ENCODE measurements at regions not wholly inside any gene's neighbourhood (a gene's known extent, or its start where the extent isn't known, plus 50 kb on each side); places are given as distances from the start of the nearest gene placed in this dataset.

DNA sequence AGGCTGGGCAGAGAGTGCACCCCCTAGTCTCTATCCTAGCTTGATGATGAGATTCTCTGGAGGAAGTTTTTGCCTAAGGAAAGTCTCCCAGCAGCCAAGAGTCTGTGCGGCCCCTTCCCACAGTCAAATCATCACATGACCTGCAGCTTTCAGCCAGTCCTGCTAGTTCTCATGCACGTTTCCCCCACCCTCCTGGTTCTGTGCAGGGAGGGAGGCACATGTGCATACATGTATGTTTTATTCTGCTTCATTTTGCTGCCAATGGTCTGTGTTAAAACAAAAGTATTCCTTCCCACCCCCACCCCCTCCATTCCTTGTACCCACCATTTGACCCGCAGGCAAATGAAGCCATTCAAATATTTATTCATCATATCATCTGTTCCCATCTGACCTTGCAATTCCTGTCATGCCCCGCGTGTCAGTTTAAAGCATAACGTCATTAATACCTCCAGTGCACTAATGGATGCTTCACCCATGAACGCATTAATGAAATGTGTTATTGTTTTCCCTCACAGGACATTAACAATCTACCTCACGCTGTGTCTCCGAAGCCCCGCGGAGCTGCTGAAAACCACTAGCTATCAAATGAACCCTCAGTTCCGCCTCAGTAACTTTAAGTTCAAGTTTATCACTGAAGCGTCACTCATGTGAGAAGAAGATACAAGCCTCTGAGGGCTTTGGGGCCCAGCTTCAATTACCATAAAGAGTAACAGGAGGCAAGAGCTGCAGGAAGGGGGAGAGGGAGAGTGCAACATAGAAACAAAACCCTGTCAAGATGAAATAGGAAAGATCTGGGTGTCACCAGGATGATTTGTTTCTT lies 139.6 kb downstream of the RASEF start:
- DNase-seq (ENCODE audit: low spot score) = no peak

DNA sequence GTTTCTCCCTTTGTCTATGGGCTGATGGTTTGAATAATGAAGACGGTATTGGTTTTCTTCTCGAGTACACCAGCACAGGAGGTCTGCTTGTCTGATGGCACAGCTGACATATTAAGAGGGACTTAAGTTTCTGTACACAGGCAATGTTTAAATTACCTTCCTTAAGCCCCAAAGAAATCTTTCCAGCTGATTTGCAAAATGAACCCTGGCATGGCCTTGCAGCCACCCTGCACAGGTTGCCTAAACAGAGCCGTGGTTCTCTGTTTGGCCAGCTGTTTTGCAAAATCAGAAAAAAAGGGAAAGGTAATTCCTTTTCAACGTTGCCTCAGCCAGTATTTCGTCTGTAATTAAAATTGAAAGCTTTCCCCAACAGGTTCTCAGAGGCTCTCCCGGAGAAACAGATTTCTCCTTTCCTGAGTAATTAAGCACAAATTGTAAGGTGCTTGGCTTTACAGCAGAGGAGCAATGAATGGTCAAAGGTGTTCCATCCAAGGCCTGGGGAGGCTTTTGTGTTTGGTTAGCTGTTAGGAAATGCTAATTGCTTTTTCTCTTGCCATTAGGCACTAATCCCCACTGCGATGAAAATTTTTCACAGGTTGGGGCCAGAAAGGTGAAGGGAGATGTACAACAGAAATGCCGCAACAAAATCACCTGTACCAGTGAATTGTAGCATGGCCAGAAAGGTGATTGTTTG lies 138.9 kb downstream of the RASEF start:
- no peak overlapping the region for H3K27ac Mint-ChIP-seq (ENCODE audit: unreplicated experiment)

More for the DNA sequence above, 139.6 kb downstream of the RASEF start:
- Mint-ChIP-seq H3K4me3 (ENCODE audit: unreplicated experiment) (no peak overlapping the region), H3K27ac (ENCODE audit: unreplicated experiment) (no peak overlapping the region), H3K36me3 (ENCODE audit: low read depth, unreplicated experiment) (no peaks in the 10 kb centered on the region), H3K9me3 (ENCODE audit: unreplicated experiment) (no peaks in the 10 kb centered on the region), H3K27me3 (ENCODE audit: unreplicated experiment) (peaks cover 2% of the 10 kb centered on the region), H3K4me1 (ENCODE audit: unreplicated experiment) (no peaks in the 10 kb centered on the region)
- TF ChIP-seq, protein P1, sequence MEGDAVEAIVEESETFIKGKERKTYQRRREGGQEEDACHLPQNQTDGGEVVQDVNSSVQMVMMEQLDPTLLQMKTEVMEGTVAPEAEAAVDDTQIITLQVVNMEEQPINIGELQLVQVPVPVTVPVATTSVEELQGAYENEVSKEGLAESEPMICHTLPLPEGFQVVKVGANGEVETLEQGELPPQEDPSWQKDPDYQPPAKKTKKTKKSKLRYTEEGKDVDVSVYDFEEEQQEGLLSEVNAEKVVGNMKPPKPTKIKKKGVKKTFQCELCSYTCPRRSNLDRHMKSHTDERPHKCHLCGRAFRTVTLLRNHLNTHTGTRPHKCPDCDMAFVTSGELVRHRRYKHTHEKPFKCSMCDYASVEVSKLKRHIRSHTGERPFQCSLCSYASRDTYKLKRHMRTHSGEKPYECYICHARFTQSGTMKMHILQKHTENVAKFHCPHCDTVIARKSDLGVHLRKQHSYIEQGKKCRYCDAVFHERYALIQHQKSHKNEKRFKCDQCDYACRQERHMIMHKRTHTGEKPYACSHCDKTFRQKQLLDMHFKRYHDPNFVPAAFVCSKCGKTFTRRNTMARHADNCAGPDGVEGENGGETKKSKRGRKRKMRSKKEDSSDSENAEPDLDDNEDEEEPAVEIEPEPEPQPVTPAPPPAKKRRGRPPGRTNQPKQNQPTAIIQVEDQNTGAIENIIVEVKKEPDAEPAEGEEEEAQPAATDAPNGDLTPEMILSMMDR (IDR thresholded peaks at IDR 0.05; ENCODE audit: unreplicated experiment) = no peak

More for the DNA sequence above, 138.9 kb downstream of the RASEF start:
- H3K36me3 Mint-ChIP-seq (ENCODE audit: low read depth, unreplicated experiment) = no peaks in the 10 kb centered on the region
- no peak overlapping the region for H3K4me3 Mint-ChIP-seq (ENCODE audit: unreplicated experiment)
- no peaks in the 10 kb centered on the region for H3K4me1 Mint-ChIP-seq (ENCODE audit: unreplicated experiment)
- no peak for DNase-seq (ENCODE audit: low spot score)
- TF ChIP-seq, protein P1 (IDR thresholded peaks at IDR 0.05; ENCODE audit: unreplicated experiment) = no peak
- no peaks in the 10 kb centered on the region for H3K9me3 Mint-ChIP-seq (ENCODE audit: unreplicated experiment)
- peaks cover 2% of the 10 kb centered on the region for H3K27me3 Mint-ChIP-seq (ENCODE audit: unreplicated experiment)

Data from endothelial cell (in vitro differentiated cells).